AG04449 (cell line): ENCODE measurements at regions not wholly inside any gene's neighbourhood (a gene's known extent, or its start where the extent isn't known, plus 50 kb on each side); places are given as distances from the start of the nearest gene placed in this dataset.
"Not testable (repeated sequence)": the region's sequence is repeated elsewhere in the genome, so short reads cannot be mapped to it uniquely, and the experiment has no call there.

ENCODE experiments used
- CTCF ChIA-PET: fragments of 350-600 bp; formaldehyde crosslinking; extraction: SDS; loops from one replicate; lab custom pipeline; 2021; ENCODE audit warnings: antibody characterized with exemption; lab: Yijun Ruan, JAX
- POLR2A ChIA-PET: fragments of 400-600, 350-600 bp; formaldehyde crosslinking; extraction: SDS; loops from one replicate; lab custom pipeline; 2020; ENCODE audit warnings: antibody characterized with exemption, inconsistent platforms; lab: Yijun Ruan, JAX
- DNase-seq: peaks from one replicate; pipeline ENCODE4 v3.0.0-alpha.2; 2010; ENCODE audit warnings: low read depth, low spot score
- H3K4me3 ChIP-seq: 2 replicates; pipeline ENCODE4 v1.5.1; 2011; ENCODE audit warnings: low read depth, mild to moderate bottlenecking, control low read depth, low read length
- TF ChIP-seq, protein P1 (sequence below): IDR thresholded peaks from one replicate; pipeline ENCODE4 v1.5.1; 2011; ENCODE audit warnings: mild to moderate bottlenecking, moderate library complexity, low read length, control low read depth, inconsistent platforms; ENCODE audit not compliant: insufficient read depth; ENCODE audit errors: missing control alignments

DNA sequence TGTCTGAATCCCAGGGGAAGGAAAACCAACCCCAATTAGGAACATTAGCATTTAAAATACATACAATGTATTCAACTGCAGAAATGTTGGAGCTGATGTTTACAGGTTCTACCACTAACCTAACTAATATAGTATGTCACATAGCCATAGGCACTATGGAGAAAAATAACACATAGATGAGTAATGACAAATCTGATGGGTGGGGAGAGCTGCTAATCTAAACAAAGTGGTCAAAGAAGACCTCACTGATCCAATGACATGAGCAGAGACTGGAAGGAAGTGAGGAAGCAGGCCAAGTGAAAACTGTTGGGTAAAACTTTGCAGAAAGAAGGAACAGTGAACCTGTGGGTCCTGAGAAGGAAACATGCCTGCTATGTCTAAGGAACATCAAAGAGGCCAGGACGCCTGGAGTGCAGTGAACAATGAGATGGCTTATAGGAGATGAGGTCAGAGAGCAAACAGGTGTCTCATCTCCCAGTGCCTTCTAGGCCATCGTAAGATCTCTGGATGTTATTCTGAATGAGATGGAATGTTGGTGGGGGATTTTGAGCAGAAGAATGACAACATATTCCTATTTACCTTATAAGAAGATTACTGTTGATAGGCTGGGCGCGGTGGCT, 135.7 kb downstream of the ALDH8A1 start:
- no peak overlapping the region for H3K4me3 ChIP-seq
- no peak for DNase-seq
- TF ChIP-seq, protein P1, sequence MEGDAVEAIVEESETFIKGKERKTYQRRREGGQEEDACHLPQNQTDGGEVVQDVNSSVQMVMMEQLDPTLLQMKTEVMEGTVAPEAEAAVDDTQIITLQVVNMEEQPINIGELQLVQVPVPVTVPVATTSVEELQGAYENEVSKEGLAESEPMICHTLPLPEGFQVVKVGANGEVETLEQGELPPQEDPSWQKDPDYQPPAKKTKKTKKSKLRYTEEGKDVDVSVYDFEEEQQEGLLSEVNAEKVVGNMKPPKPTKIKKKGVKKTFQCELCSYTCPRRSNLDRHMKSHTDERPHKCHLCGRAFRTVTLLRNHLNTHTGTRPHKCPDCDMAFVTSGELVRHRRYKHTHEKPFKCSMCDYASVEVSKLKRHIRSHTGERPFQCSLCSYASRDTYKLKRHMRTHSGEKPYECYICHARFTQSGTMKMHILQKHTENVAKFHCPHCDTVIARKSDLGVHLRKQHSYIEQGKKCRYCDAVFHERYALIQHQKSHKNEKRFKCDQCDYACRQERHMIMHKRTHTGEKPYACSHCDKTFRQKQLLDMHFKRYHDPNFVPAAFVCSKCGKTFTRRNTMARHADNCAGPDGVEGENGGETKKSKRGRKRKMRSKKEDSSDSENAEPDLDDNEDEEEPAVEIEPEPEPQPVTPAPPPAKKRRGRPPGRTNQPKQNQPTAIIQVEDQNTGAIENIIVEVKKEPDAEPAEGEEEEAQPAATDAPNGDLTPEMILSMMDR = no peak
- POLR2A ChIA-PET = interaction anchor here (0.8 to 1.1 kb wide), 2 partner anchors 12 to 13 kb away, joined by 3 read pairs; no protein-coding TSS in a partner anchor
- CTCF ChIA-PET = interaction anchor here (1.0 to 2.2 kb wide), 6 partner anchors 9 to 657 kb away, joined by 3 to 12 read pairs (median 4); no protein-coding TSS in a partner anchor

DNA sequence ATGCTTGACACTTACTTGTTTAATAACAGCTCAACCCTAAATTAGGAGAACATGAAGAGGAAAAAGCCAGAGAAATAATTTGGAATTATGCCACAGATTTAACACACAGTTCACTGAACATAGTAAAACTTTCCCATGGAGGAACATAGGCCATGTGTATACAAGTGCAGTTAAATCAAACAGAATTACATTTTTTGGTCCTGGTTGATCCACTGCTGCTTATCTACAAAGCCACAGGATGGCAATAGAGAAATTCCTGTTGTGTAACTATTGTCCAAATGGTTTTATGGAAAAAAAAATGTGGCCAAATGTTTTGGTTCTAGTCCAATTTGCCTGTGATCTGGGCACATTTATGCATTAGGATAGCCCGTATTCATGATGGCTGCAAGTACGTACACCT, 136.8 kb downstream of the ALDH8A1 start:
- TF ChIP-seq, protein P1 = no peak
- POLR2A ChIA-PET = no interaction called here
- no peak for DNase-seq
- CTCF ChIA-PET = interaction anchor here (1.0 to 2.2 kb wide), 4 partner anchors 9 to 639 kb away, joined by 3 to 12 read pairs (median 6); no protein-coding TSS in a partner anchor
- H3K4me3 ChIP-seq = no peak overlapping the region

DNA sequence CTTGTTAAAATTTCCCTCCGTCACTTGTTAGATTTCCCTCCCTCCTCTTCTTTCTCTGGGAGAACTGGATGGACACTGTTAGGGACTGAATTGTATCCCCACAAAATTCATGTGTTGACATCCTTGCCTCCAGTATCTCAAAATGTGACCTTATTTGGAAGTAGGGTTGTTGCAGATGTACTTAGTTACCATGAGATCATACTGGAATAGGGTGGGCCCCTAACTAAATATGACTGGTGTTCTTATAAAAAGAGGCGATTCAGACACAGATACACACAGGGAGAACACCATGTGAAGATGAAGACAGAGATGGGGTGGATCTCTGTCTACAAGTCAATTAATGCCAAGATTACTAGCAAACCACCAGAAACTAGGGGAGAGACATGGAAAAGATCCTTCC, 139.5 kb downstream of the ALDH8A1 start:
- POLR2A ChIA-PET = no interaction called here
- no peak overlapping the region for H3K4me3 ChIP-seq
- TF ChIP-seq, protein P1 = no peak
- CTCF ChIA-PET = interaction anchor here (0.9 to 1.9 kb wide), 4 partner anchors 13 to 687 kb away, joined by 3 to 8 read pairs (median 4); no protein-coding TSS in a partner anchor
- no peak for DNase-seq

DNA sequence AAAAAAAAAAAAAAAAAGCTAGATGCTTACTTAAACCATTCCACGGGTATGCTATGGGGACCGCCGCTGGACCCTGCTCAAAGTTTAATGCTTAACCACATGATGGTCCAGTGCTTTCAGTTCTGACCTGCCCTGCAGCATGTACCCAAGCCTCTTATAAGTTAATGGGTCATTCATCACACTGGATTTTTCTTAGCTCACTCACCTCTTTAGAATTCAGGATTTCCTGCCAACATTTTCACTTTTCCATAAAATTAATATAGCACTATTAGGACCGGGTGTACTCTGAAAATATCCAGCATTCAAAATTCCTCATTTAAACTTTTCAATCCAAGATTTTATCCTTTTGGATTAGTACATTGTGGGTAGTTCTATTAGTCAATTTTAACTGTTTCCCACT, 140.8 kb downstream of the ALDH8A1 start:
- POLR2A ChIA-PET = interaction anchor here (0.7 kb wide), 1 partner anchor 78 kb away, joined by 3 read pairs; no protein-coding TSS in a partner anchor
- TF ChIP-seq, protein P1 = no peak
- no peak overlapping the region for H3K4me3 ChIP-seq
- no peak for DNase-seq
- CTCF ChIA-PET = interaction anchor here (0.6 to 1.5 kb wide), 2 partner anchors 13 to 169 kb away, joined by 3 to 4 read pairs; no protein-coding TSS in a partner anchor

DNA sequence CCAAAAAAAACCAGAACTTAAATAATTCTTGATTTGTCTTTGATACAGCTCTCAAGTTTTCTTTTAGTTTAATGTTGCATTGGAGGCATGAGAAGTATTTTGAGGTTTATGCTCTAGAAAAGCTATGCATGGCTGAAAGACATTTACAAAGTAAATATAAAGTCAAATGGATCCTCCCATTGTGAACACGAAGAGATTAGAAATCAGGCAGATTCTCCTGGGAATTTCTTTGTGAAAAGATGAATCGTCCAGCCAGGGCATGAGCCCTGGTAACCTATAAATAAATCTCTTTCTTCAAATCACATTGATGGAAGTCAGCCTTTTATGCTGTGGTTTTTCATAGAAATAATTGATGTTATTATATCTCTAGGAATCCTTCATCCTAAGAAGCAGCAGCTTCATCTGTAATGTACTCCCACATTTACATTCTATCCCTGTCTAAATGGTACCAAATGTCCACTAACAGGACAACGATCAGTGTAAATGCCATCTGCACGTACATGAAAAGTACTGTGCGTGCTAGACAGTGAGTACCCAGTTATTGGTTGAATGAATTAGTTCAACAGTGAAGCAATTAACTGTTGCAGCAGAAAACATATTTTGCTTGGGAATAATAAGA, 143.6 kb downstream of the ALDH8A1 start:
- POLR2A ChIA-PET = no interaction called here
- CTCF ChIA-PET = interaction anchor here (1.2 to 1.3 kb wide), 2 partner anchors 8 to 650 kb away, joined by 3 to 5 read pairs; no protein-coding TSS in a partner anchor
- DNase-seq = no peak
- TF ChIP-seq, protein P1 = no peak
- no peak overlapping the region for H3K4me3 ChIP-seq

DNA sequence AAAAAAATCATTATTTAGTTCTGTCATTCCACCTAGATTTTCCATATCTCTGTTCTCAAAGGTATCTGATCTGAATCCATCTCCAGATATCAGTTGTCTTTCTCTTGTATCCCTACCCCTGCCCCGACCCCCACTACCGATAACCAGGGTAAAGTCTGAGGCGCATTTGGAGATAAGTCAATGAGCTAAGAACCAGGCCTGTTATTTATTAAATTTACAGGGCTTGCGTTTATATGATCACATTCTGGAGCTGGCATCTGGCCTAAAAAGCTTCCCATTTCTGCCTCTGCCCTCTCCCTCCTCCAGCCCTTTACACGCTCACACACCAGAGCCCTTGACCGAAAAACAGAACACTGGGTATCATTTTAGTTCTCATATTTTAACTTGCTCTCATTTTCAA, 144.7 kb downstream of the ALDH8A1 start:
- DNase-seq = no peak
- H3K4me3 ChIP-seq = no peak overlapping the region
- TF ChIP-seq, protein P1 = no peak
- POLR2A ChIA-PET = no interaction called here
- CTCF ChIA-PET = interaction anchor here (2.7 kb wide), 1 partner anchor 8 kb away, joined by 8 read pairs; no protein-coding TSS in a partner anchor

DNA sequence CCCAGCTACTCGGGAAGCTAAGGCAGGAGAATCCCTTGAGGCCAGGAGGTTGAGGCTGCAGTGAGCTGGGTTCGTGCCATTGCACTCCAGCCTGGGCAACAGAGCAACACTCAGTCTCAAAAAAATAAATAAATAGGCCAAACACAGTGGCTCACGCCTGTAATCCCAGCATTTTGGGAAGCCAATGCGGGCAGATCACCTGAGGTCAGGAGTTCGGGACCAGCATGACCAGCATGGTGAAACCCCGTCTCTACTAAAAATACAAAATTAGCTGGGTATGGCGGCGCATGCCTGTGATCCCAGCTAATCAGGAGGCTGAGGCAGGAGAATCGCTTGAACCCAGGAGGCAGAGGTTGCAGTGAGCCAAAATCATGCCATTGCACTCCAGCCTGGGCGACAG, 145.6 kb downstream of the ALDH8A1 start:
- POLR2A ChIA-PET = not testable (repeated sequence)

More for the DNA sequence above, 145.6 kb downstream of the ALDH8A1 start:
- CTCF ChIA-PET = interaction anchor here (2.7 kb wide), 1 partner anchor 9 kb away, joined by 8 read pairs; no protein-coding TSS in a partner anchor
- not testable (repeated sequence) for DNase-seq, H3K4me3 ChIP-seq
